Fibroblast of pulmonary artery (primary cell): ENCODE measurements at regions not wholly inside any gene's neighbourhood (a gene's known extent, or its start where the extent isn't known, plus 50 kb on each side); places are given as distances from the start of the nearest gene placed in this dataset.
A peak's percentile ranks its signal among the peaks of the same experiment; 100 is the strongest.

ENCODE experiments used
- DNase-seq: peaks from one replicate; pipeline ENCODE4 v3.0.0-alpha.2; 2010; ENCODE audit warnings: low read depth
- H3K4me3 ChIP-seq: replicated peaks from 2 replicates; pipeline ENCODE4 v1.5.1; 2011; ENCODE audit warnings: low read depth, mild to moderate bottlenecking, control low read depth, low read length, moderate library complexity
- TF ChIP-seq, protein P1 (sequence below): IDR thresholded peaks from 2 replicates; pipeline ENCODE4 v1.5.1; 2011; ENCODE audit warnings: mild to moderate bottlenecking, control low read depth, low read length, inconsistent platforms; ENCODE audit errors: missing control alignments

DNA sequence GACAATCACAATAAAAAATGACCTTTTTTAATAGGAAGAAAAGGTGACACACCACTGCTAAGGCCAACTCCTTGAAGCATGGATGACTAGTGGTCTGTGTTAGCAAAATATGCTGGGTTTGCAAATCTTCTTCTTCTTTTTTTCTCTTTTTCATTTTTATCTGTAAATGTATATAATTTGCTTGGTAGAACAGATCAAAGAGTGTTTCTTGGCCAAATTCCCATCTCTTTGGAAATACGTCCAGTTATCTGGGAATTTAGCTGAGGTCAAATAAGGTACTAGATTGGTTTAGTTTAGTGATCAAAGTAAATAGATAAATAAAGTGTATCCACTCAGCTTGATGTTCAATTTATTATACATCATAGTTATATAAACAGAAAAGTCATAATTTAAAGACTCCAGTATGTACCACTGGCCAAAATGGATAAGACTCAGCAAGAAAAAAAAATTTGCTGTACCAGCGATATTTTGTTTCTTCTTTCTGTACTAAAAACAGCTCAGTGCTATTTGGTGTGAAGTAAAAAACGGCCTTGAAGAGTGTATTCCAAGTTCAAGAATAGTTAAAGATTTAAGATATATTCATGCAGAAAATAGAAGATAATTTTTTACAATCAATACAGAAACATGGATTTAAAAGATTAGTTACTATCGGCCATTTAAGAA, 738.6 kb upstream of the PIK3C3 start:
- TF ChIP-seq, protein P1, sequence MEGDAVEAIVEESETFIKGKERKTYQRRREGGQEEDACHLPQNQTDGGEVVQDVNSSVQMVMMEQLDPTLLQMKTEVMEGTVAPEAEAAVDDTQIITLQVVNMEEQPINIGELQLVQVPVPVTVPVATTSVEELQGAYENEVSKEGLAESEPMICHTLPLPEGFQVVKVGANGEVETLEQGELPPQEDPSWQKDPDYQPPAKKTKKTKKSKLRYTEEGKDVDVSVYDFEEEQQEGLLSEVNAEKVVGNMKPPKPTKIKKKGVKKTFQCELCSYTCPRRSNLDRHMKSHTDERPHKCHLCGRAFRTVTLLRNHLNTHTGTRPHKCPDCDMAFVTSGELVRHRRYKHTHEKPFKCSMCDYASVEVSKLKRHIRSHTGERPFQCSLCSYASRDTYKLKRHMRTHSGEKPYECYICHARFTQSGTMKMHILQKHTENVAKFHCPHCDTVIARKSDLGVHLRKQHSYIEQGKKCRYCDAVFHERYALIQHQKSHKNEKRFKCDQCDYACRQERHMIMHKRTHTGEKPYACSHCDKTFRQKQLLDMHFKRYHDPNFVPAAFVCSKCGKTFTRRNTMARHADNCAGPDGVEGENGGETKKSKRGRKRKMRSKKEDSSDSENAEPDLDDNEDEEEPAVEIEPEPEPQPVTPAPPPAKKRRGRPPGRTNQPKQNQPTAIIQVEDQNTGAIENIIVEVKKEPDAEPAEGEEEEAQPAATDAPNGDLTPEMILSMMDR = no peak
- H3K4me3 ChIP-seq = no peak overlapping the region
- no peak for DNase-seq

DNA sequence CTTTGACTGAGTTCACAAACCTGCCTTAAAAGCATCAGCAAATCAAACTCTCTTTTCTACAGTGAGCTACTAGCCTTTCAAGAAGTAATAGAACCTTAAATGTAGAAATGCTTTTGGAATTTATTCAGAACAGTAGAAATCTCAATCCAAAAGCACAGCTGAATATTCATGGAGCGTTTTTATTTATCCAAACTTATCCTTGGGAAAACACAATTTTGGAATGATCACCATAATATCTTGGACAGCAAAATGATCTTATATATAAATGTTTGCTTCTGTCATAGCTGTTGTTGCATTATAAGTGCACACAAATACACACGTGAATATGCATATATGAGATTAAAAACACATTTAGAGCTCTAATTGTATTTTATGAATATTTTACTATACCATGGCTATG, 747.3 kb upstream of the PIK3C3 start:
- H3K4me3 ChIP-seq = no peak overlapping the region
- TF ChIP-seq, protein P1 = no peak
- DNase-seq = no peak

- TF ChIP-seq, protein P1 = no peak
- no peak overlapping the region for H3K4me3 ChIP-seq
- no peak for DNase-seq
These were observed 748.6 kb upstream of the PIK3C3 start for GRCh38 chr18:41206341-41206830.

- DNase-seq = no peak
- TF ChIP-seq, protein P1 = no peak
- no peak overlapping the region for H3K4me3 ChIP-seq
These were observed 755.8 kb upstream of the PIK3C3 start for GRCh38 chr18:41199212-41199611.

DNA sequence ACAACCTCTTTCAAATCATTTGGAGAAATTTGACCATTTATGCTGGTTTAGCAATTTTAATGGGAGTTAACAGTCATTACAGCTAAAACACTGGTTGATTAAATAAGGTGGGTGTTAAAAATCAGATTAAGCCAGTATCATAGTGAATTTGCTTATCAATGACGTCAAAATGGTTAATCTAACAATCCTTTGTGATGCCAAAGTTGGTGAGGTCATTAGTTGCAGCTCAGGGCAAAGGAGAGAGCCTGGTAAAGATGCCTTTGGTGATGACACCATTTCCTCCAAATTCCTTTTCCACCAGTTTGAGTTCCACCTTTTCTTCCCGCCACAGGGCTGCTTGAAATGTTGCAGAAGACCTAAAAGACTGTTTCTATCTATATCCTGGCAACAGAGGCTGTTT, 757.1 kb upstream of the PIK3C3 start:
- DNase-seq = peak; percentile 13
- TF ChIP-seq, protein P1 = no peak
- no peak overlapping the region for H3K4me3 ChIP-seq

DNA sequence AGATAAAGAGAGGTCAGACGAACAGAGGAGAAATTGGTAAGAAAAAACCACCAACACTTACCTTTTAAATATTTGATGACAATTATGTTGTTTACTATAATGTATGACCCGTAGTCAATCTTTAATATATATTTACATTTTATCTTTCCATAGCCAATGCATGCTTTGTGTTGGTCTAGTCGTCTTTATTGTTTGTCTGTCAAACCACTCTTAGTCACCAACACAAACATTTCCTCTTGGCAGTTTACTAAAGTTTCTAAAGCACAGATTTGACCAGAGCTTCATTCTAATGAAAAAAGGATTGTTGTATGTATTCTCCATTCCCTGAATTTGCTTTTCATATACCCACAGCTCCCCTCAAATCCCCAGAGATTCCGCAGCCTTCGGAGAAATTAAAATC, 784.7 kb upstream of the PIK3C3 start:
- H3K4me3 ChIP-seq = no peak overlapping the region
- TF ChIP-seq, protein P1 = no peak
- DNase-seq = peak; percentile 75

GRCh38 chr18:41165625-41166024, 789.4 kb upstream of the PIK3C3 start:
- no peak overlapping the region for H3K4me3 ChIP-seq
- TF ChIP-seq, protein P1 = no peak
- peak; percentile 18 for DNase-seq
